ENCODE measurements at regions not wholly inside any gene's neighbourhood (a gene's known extent, or its start where the extent isn't known, plus 50 kb on each side); places are given as distances from the start of the nearest gene placed in this dataset.

- Histone ChIP-seq H2AFZ (ENCODE audit: low read length) (no peak overlapping the region), H3K9me3 (ENCODE audit: low read length) (no peaks in the 10 kb centered on the region), H3K36me3 (replicated peaks in 1 of 2; ENCODE audit: control insufficient read depth in 1 of 2, insufficient read depth in 2 of 2, low read length in 2 of 2) (no peaks in the 10 kb centered on the region), H3K9ac (ENCODE audit: insufficient read depth, low read depth, low read length) (no peak overlapping the region), H3K4me1 (ENCODE audit: insufficient read depth, low read length) (no peaks in the 10 kb centered on the region), H3K79me2 (ENCODE audit: insufficient read depth, low read length) (no peaks in the 10 kb centered on the region), H3K4me3 (replicated peaks in 1 of 3; ENCODE audit: insufficient read depth in 1 of 3, low read depth in 2 of 3, low read length in 3 of 3) (no peak overlapping the region), H3K27me3 (ENCODE audit: control insufficient read depth in 1 of 2, insufficient read depth in 2 of 2, low read length in 2 of 2) (no peaks in the 10 kb centered on the region), H3K27ac (ENCODE audit: extremely low read length, insufficient read depth, low read length) (no peak overlapping the region), H3K4me2 (ENCODE audit: low read depth, low read length) (no peak overlapping the region), H4K20me1 (ENCODE audit: insufficient read depth, low read length) (no peaks in the 10 kb centered on the region)
- in situ Hi-C loops (cut with HindIII; ENCODE audit: extremely low pct_ligation_motif_present, low pct_unique_long_range_greater_than_20kb): no loop called here
- BruUV-seq (replicated peaks): no TSS peak
- DNase-seq (ENCODE audit: low spot score): no peak
- ChIA-PET POLR2A (no interaction called here), CTCF (ENCODE audit: low intra/inter-chr PET ratio, low total read pairs) (no interaction called here)
- intact Hi-C loops (cut with micrococcal nuclease; ENCODE audit: unreplicated experiment): no loop called here
- no peak for TF ChIP-seq ZNF329 (CRISPR knock-in tag; IDR thresholded peaks at IDR 0.05; ENCODE audit: low read depth)
- ATAC-seq: no peak
- WGBS (ENCODE audit: low lambda C conversion rate): 14% methylated on average over 4 of the region's 23 CpGs
- no peak for FAIRE-seq
Measured at GRCh38 chr9:31071606-31072286, 1312.7 kb upstream of the ACO1 start.

- BruUV-seq (replicated peaks): no TSS peak
- Histone ChIP-seq H3K9me3 (ENCODE audit: low read length) (no peaks in the 10 kb centered on the region), H3K27ac (ENCODE audit: extremely low read length, insufficient read depth, low read length) (no peak overlapping the region), H2AFZ (ENCODE audit: low read length) (no peak overlapping the region), H3K4me1 (ENCODE audit: insufficient read depth, low read length) (no peaks in the 10 kb centered on the region), H3K9ac (ENCODE audit: insufficient read depth, low read depth, low read length) (no peak overlapping the region), H4K20me1 (ENCODE audit: insufficient read depth, low read length) (no peaks in the 10 kb centered on the region), H3K27me3 (ENCODE audit: control insufficient read depth in 1 of 2, insufficient read depth in 2 of 2, low read length in 2 of 2) (no peaks in the 10 kb centered on the region), H3K36me3 (replicated peaks in 1 of 2; ENCODE audit: control insufficient read depth in 1 of 2, insufficient read depth in 2 of 2, low read length in 2 of 2) (no peaks in the 10 kb centered on the region), H3K4me3 (replicated peaks in 1 of 3; ENCODE audit: insufficient read depth in 1 of 3, low read depth in 2 of 3, low read length in 3 of 3) (no peak overlapping the region), H3K4me2 (ENCODE audit: low read depth, low read length) (no peak overlapping the region), H3K79me2 (ENCODE audit: insufficient read depth, low read length) (no peaks in the 10 kb centered on the region)
- ATAC-seq (no peak), DNase-seq (ENCODE audit: low spot score) (no peak), FAIRE-seq (no peak)
- 0 out of 2 replicates have a peak, but pooled peaks have one; percentile 8 for TF ChIP-seq ATF7 (IDR thresholded peaks at IDR 0.05)
- no peak for TF ChIP-seq ATF7 (CRISPR knock-in tag; IDR thresholded peaks at IDR 0.05)
- TF ChIP-seq KAT8 (CRISPR knock-in tag; IDR thresholded peaks at IDR 0.05): no peak
- ChIA-PET CTCF (ENCODE audit: low intra/inter-chr PET ratio, low total read pairs) (no interaction called here), POLR2A (no interaction called here)
- intact Hi-C loops (cut with micrococcal nuclease; ENCODE audit: unreplicated experiment): no loop called here
- WGBS (ENCODE audit: low lambda C conversion rate): 0% methylated on average over 2 of the region's 2 CpGs
- in situ Hi-C loops (cut with HindIII; ENCODE audit: extremely low pct_ligation_motif_present, low pct_unique_long_range_greater_than_20kb): no loop called here
Measured at GRCh38 chr9:31078175-31078574, 1306.3 kb upstream of the ACO1 start.
